OCI-LY3 (cell line): ENCODE measurements at regions not wholly inside any gene's neighbourhood (a gene's known extent, or its start where the extent isn't known, plus 50 kb on each side); places are given as distances from the start of the nearest gene placed in this dataset.

Experiments used
- H2AFZ ChIP-seq: fragments of 200-600, 300-600 bp; shearing (Covaris generic); 2 replicates; pipeline ENCODE4 v1.6.0; 2014; ENCODE audit warnings: antibody characterized with exemption, low read depth, low read length
- H3K27ac ChIP-seq: fragments of 200-600, 300-600 bp; sonication (generic); 2 replicates; pipeline ENCODE4 v1.5.1; 2014; ENCODE audit warnings: mild to moderate bottlenecking, low read length, moderate library complexity, mixed read lengths
- H3K27me3 ChIP-seq: fragments of 200-600, 300-600 bp; sonication (generic); 2 replicates; pipeline ENCODE4 v1.6.1; 2014; ENCODE audit warnings: low read depth, low read length, mixed read lengths
- H3K36me3 ChIP-seq: fragments of 200-600, 300-600 bp; sonication (generic); replicated peaks from 2 replicates; pipeline ENCODE3; 2014; ENCODE audit warnings: low read depth, low read length, mixed read lengths
- H3K4me1 ChIP-seq: fragments of 300-600, 200-600 bp; sonication (generic); 2 replicates; pipeline ENCODE4 v1.6.1; 2014; ENCODE audit warnings: low read length, mixed read lengths
- H3K4me2 ChIP-seq: fragments of 200-600, 300-600 bp; sonication (generic); 2 replicates; pipeline ENCODE4 v1.6.1; 2014; ENCODE audit warnings: low read length, mixed read lengths
- H3K4me3 ChIP-seq: fragments of 300-600, 200-600 bp; sonication (generic); 2 replicates; pipeline ENCODE4 v1.5.1; 2014; ENCODE audit warnings: antibody characterized with exemption, mild to moderate bottlenecking, low read length, moderate library complexity
- H3K79me2 ChIP-seq: fragments of 300-600, 200-600 bp; shearing (Covaris generic); 2 replicates; pipeline ENCODE4 v1.6.1; 2014; ENCODE audit warnings: mild to moderate bottlenecking, low read length, mixed read lengths
- H3K9ac ChIP-seq: fragments of 300-600, 200-600 bp; shearing (Covaris generic); 2 replicates; pipeline ENCODE4 v1.6.0; 2014; ENCODE audit warnings: mild to moderate bottlenecking, low read length, moderate library complexity
- H3K9me3 ChIP-seq: fragments of 200-600, 300-600 bp; shearing (Covaris generic); 2 replicates; pipeline ENCODE4 v1.6.1; 2014; ENCODE audit warnings: low read length, mixed read lengths; ENCODE audit not compliant: insufficient read depth
- H4K20me1 ChIP-seq: fragments of 200-600, 300-600 bp; sonication (generic); 2 replicates; pipeline ENCODE4 v1.6.1; 2016; ENCODE audit warnings: low read length, mixed read lengths; ENCODE audit not compliant: insufficient read depth
- EZH2phosphoT487 ChIP-seq: fragments of 200-600 bp; shearing (Covaris generic); IDR thresholded peaks from 2 replicates; pipeline ENCODE4 v1.6.1; 2018; ENCODE audit warnings: antibody characterized with exemption, mixed run types, low read depth
- TF ChIP-seq, protein P1 (sequence below): fragments of 200-600, 300-600 bp; sonication (generic); IDR thresholded peaks from 2 replicates; pipeline ENCODE4 v1.5.1; 2014; ENCODE audit warnings: antibody characterized with exemption, low read length, low read depth

DNA sequence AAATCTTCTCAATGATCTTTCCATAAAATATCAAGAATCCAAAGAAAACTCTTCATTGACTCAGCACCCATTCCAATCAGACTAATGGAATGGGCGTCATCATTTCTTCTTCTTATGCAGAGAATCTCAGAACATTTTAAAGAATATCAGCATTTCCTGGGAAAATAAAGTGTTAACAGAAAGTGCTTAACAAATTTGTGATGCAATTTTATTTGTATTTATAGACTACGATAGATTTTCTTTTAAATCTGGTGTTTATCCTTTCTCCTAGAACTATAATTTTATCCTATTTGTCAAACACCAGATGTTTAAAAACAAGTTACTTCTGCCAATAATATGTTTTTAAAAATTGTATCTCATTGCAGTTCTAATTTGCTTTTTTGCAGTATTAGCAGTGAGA lies 330.7 kb downstream of the COL12A1 start:
- Histone ChIP-seq H3K4me2 (no peak overlapping the region), H3K4me1 (peaks cover 7% of the 10 kb centered on the region), H3K9ac (no peak overlapping the region), H3K36me3 (no peaks in the 10 kb centered on the region), H3K79me2 (no peaks in the 10 kb centered on the region), H2AFZ (no peak overlapping the region), H3K27ac (no peak overlapping the region), H4K20me1 (no peaks in the 10 kb centered on the region), H3K27me3 (no peaks in the 10 kb centered on the region), H3K4me3 (no peak overlapping the region), H3K9me3 (no peaks in the 10 kb centered on the region)
- no peak for TF ChIP-seq EZH2phosphoT487
- TF ChIP-seq, protein P1, sequence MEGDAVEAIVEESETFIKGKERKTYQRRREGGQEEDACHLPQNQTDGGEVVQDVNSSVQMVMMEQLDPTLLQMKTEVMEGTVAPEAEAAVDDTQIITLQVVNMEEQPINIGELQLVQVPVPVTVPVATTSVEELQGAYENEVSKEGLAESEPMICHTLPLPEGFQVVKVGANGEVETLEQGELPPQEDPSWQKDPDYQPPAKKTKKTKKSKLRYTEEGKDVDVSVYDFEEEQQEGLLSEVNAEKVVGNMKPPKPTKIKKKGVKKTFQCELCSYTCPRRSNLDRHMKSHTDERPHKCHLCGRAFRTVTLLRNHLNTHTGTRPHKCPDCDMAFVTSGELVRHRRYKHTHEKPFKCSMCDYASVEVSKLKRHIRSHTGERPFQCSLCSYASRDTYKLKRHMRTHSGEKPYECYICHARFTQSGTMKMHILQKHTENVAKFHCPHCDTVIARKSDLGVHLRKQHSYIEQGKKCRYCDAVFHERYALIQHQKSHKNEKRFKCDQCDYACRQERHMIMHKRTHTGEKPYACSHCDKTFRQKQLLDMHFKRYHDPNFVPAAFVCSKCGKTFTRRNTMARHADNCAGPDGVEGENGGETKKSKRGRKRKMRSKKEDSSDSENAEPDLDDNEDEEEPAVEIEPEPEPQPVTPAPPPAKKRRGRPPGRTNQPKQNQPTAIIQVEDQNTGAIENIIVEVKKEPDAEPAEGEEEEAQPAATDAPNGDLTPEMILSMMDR: no peak

DNA sequence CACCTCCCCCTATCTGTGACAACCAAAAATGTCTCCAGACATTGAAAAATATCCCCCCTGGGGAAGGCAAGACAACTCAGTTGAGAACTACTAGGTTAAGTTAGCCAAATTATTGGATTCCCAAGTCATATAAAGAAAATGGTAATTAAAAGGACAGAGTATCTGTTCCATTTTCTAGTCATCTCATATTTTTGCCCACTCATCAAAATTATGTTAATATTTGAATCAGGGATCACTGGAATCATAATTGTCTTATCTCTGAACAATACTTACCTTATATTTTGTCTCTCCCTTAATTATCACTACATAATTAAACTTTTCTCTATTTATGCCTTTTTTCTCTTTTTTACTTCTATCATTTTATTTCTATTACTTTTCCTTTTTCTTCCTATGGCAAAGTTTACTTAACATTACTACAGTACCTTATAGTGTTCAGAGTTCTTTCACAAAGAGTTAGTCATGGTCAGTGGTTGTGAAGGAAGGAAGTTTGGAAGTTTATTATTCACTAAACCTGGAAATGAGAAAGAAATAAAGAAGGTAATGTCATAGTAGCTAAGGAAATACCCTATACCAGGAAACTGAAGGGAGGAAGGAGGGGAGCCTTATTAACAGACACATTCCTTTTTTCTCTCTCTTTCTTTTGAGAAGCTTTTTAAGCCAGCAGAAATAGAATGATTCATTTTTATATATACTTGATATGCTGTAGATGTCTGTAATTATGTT lies 332.9 kb downstream of the COL12A1 start:
- Histone ChIP-seq H3K79me2 (no peaks in the 10 kb centered on the region), H2AFZ (no peak overlapping the region), H3K9me3 (no peaks in the 10 kb centered on the region), H3K4me3 (no peak overlapping the region), H3K36me3 (no peaks in the 10 kb centered on the region), H3K27ac (no peak overlapping the region), H3K27me3 (no peaks in the 10 kb centered on the region), H4K20me1 (no peaks in the 10 kb centered on the region), H3K9ac (no peak overlapping the region), H3K4me1 (no peaks in the 10 kb centered on the region), H3K4me2 (no peak overlapping the region)
- TF ChIP-seq EZH2phosphoT487: no peak
- TF ChIP-seq, protein P1: no peak; the same call in none of the 2 replicates

DNA sequence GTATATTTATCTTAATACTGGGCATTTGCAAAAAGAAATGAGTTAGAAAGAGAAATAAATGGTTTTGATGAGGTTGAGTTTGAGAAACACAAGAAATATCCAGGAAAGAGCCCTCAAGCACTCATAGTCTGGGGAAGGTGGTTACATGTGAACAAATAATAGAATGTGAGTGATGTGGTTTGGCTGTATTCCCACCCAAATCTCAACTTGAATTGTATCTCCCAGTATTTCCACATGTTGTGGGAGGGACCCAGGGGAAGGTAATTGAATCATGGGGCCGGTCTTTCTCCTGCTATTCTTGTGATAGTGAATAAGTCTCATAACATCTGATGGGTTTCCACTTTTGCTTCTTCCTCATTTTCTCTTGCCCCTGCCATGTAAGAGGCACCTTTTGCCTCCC lies 334.1 kb downstream of the COL12A1 start:
- Histone ChIP-seq H3K27ac (no peak overlapping the region), H3K4me3 (no peak overlapping the region), H3K9ac (no peak overlapping the region), H3K27me3 (no peaks in the 10 kb centered on the region), H3K36me3 (no peaks in the 10 kb centered on the region), H3K9me3 (no peaks in the 10 kb centered on the region), H4K20me1 (no peaks in the 10 kb centered on the region), H3K4me2 (no peak overlapping the region), H2AFZ (no peak overlapping the region), H3K79me2 (no peaks in the 10 kb centered on the region), H3K4me1 (no peaks in the 10 kb centered on the region)
- TF ChIP-seq EZH2phosphoT487: no peak
- TF ChIP-seq, protein P1: no peak

DNA sequence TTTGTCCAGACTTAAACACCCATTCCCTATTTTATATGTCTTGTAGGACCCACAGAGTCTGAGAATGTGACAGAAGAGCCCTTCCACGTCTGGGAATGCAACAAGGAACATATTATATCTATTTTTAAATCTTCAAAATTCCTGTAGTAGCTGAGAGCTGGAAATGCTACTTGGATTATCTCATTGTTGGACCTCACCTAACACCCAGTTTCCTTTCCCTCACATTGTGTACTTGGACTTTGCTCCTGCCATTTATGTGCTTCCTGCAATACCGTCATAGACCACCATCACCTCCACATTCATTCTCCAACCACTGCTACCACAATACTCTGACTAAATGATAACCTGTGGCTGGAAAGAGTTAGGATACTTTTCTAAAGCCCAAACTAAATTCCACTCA lies 335.4 kb downstream of the COL12A1 start:
- Histone ChIP-seq H3K4me3 (no peak overlapping the region), H2AFZ (no peak overlapping the region), H3K9me3 (no peaks in the 10 kb centered on the region), H4K20me1 (no peaks in the 10 kb centered on the region), H3K4me1 (no peaks in the 10 kb centered on the region), H3K79me2 (no peaks in the 10 kb centered on the region), H3K4me2 (no peak overlapping the region), H3K9ac (no peak overlapping the region), H3K36me3 (no peaks in the 10 kb centered on the region), H3K27ac (no peak overlapping the region), H3K27me3 (no peaks in the 10 kb centered on the region)
- TF ChIP-seq, protein P1: no peak
- no peak for TF ChIP-seq EZH2phosphoT487
